ENCODE measurements at regions not wholly inside any gene's neighbourhood (a gene's known extent, or its start where the extent isn't known, plus 50 kb on each side); places are given as distances from the start of the nearest gene placed in this dataset.

GRCh38 chr15:70474471-70475406 lies 288.6 kb downstream of the UACA start (continued):
- no peak for TF ChIP-seq SMC3 (IDR thresholded peaks at IDR 0.05; ENCODE audit: low read depth, low read length)
- no peak for TF ChIP-seq RFX5 (IDR thresholded peaks at IDR 0.05; ENCODE audit: low read depth, low read length)
- peak; percentile 32; the same call in 1 of the 2 replicates for TF ChIP-seq MAFK (IDR thresholded peaks at IDR 0.05; ENCODE audit: low read depth, low read length)
